Ishikawa (cell line): ENCODE measurements at regions not wholly inside any gene's neighbourhood (a gene's known extent, or its start where the extent isn't known, plus 50 kb on each side); places are given as distances from the start of the nearest gene placed in this dataset.

Source experiments
- CEBPB ChIP-seq: IDR thresholded peaks from 2 replicates; pipeline ENCODE4 v1.6.1; 2012
- CREB1 ChIP-seq: IDR thresholded peaks from 2 replicates; pipeline ENCODE4 v1.6.1; 2012; ENCODE audit warnings: low read depth
- EGR1 ChIP-seq: IDR thresholded peaks from 2 replicates; pipeline ENCODE4 v1.6.1; 2012
- EP300 ChIP-seq: IDR thresholded peaks from 2 replicates; pipeline ENCODE4 v1.6.1; 2012; ENCODE audit warnings: borderline replicate concordance
- FOXM1 ChIP-seq: IDR thresholded peaks from 2 replicates; pipeline ENCODE4 v1.6.1; 2012; ENCODE audit warnings: low read depth, borderline replicate concordance
- NFIC ChIP-seq: IDR thresholded peaks from 2 replicates; pipeline ENCODE4 v1.6.1; 2012
- RAD21 ChIP-seq: IDR thresholded peaks from 2 replicates; pipeline ENCODE4 v1.6.1; 2012; ENCODE audit warnings: low read depth
- TAF1 ChIP-seq: IDR thresholded peaks from 2 replicates; pipeline ENCODE4 v1.6.1; 2012; ENCODE audit warnings: low read depth, mild to moderate bottlenecking
- TCF12 ChIP-seq: IDR thresholded peaks from 2 replicates; pipeline ENCODE4 v1.6.1; 2012; ENCODE audit warnings: low read depth
- TEAD4 ChIP-seq: IDR thresholded peaks from 2 replicates; pipeline ENCODE4 v1.6.1; 2012
- YY1 ChIP-seq: IDR thresholded peaks from 2 replicates; pipeline ENCODE4 v1.6.1; 2012; ENCODE audit warnings: low read depth
- ZBTB7A ChIP-seq: IDR thresholded peaks from 2 replicates; pipeline ENCODE4 v1.6.1; 2012; ENCODE audit warnings: low read depth
- TF ChIP-seq, protein P1 (sequence below): IDR thresholded peaks from 2 replicates; pipeline ENCODE4 v1.6.1; 2012
- TF ChIP-seq, protein P2 (sequence below): IDR thresholded peaks from 2 replicates; pipeline ENCODE4 v1.6.1; 2012
- TF ChIP-seq, protein P3 (sequence below): IDR thresholded peaks from 2 replicates; pipeline ENCODE4 v1.6.1; 2012; ENCODE audit warnings: low read depth, mild to moderate bottlenecking

DNA sequence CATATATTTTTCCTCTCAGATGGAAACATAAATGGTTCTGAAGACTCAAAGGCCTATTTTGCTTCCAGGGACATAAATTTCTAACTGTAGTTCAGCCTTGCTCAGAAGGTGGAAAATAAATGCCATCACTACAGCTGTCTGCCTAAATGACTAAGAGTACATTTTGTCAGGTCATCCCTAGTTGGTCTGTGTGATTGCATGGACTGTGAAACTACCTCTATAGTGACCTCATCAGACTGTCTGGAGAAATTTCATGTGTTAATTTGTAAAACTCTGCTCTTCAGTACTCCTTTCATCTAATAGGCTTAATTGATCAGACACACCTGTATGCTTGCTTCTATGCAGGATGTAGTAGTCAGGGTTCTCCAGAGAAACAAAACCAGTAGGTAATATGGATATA is 886.9 kb downstream of the AMY1C start:
- 0 out of 2 replicates have a peak, but pooled peaks have one; percentile 16 for TF ChIP-seq RAD21
- no peak for TF ChIP-seq TAF1

DNA sequence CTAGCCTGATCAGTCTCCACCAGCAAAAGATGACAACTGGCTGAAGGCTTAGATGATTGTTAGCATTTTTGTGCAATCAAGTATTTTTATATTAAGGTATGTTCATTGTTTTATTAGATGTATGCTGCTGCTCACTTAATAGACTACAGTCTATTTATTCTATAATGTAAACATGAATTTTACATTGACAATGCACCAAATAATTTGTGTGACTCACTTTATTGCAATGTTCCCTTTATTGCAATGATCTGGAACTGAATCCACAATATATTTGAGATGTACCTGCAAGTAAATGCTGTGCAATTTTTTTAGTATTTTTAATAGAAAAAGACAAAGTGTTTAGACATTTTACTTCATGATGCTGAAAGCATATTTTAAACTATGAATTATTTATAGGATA is 896.5 kb downstream of the AMY1C start:
- no peak for TF ChIP-seq CEBPB
- TF ChIP-seq TEAD4 = no peak
- TF ChIP-seq, protein P1, sequence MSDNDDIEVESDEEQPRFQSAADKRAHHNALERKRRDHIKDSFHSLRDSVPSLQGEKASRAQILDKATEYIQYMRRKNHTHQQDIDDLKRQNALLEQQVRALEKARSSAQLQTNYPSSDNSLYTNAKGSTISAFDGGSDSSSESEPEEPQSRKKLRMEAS = no peak
- TF ChIP-seq ZBTB7A = no peak
- TF ChIP-seq TAF1 = no peak
- no peak for TF ChIP-seq FOXM1
- no peak for TF ChIP-seq EGR1
- TF ChIP-seq EP300 = no peak

DNA sequence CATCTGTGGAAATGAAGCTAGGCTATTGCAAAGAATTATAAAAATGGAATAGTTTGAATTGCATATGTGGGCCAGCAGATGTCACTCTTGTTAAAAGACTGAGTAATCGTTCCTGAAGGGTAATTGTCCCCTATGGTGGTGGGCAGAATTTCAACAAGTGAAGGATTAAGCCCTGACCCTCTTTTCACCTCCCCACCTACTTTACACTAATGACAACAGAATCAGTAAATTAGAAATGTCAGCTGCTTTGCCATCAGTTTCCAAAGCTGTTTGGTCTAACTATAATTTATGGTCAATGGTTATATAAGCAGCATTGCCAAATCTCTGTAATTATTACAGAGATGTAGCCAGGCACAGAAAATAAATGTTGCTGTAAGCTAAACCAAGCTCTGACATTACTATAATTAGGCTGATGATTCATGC is 898.6 kb downstream of the AMY1C start:
- TF ChIP-seq CEBPB = no peak
- TF ChIP-seq RAD21 = peak; percentile 76

DNA sequence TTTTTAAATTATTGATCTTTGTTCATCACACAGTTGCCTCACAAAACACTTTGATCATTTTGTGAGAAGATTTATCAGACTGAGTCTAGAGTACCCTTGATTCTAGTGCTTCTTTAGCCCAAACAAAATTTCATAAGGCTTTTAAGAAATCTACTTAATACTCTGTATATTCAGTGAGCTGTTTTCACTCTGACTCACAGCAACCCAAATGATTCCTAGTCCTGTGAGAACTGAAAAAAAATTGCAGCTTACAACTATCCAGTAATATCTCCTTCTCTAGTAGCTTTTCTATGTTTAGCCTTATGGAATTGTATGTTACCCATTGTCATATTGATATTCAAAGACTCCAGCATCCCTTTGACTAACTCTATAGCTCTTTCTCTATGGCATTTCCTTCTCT is 915.6 kb downstream of the AMY1C start:
- TF ChIP-seq, protein P2, sequence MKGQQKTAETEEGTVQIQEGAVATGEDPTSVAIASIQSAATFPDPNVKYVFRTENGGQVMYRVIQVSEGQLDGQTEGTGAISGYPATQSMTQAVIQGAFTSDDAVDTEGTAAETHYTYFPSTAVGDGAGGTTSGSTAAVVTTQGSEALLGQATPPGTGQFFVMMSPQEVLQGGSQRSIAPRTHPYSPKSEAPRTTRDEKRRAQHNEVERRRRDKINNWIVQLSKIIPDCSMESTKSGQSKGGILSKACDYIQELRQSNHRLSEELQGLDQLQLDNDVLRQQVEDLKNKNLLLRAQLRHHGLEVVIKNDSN = no peak
- no peak for TF ChIP-seq TEAD4
- no peak for TF ChIP-seq ZBTB7A
- TF ChIP-seq NFIC = no peak
- TF ChIP-seq RAD21 = no peak
- TF ChIP-seq, protein P3, sequence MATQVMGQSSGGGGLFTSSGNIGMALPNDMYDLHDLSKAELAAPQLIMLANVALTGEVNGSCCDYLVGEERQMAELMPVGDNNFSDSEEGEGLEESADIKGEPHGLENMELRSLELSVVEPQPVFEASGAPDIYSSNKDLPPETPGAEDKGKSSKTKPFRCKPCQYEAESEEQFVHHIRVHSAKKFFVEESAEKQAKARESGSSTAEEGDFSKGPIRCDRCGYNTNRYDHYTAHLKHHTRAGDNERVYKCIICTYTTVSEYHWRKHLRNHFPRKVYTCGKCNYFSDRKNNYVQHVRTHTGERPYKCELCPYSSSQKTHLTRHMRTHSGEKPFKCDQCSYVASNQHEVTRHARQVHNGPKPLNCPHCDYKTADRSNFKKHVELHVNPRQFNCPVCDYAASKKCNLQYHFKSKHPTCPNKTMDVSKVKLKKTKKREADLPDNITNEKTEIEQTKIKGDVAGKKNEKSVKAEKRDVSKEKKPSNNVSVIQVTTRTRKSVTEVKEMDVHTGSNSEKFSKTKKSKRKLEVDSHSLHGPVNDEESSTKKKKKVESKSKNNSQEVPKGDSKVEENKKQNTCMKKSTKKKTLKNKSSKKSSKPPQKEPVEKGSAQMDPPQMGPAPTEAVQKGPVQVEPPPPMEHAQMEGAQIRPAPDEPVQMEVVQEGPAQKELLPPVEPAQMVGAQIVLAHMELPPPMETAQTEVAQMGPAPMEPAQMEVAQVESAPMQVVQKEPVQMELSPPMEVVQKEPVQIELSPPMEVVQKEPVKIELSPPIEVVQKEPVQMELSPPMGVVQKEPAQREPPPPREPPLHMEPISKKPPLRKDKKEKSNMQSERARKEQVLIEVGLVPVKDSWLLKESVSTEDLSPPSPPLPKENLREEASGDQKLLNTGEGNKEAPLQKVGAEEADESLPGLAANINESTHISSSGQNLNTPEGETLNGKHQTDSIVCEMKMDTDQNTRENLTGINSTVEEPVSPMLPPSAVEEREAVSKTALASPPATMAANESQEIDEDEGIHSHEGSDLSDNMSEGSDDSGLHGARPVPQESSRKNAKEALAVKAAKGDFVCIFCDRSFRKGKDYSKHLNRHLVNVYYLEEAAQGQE = no peak
- TF ChIP-seq CEBPB = no peak
- TF ChIP-seq, protein P1 = no peak
- no peak for TF ChIP-seq TCF12
- TF ChIP-seq TAF1 = no peak
- TF ChIP-seq YY1 = no peak
- no peak for TF ChIP-seq EP300
- no peak for TF ChIP-seq EGR1
- TF ChIP-seq CREB1 = no peak
- TF ChIP-seq FOXM1 = no peak

DNA sequence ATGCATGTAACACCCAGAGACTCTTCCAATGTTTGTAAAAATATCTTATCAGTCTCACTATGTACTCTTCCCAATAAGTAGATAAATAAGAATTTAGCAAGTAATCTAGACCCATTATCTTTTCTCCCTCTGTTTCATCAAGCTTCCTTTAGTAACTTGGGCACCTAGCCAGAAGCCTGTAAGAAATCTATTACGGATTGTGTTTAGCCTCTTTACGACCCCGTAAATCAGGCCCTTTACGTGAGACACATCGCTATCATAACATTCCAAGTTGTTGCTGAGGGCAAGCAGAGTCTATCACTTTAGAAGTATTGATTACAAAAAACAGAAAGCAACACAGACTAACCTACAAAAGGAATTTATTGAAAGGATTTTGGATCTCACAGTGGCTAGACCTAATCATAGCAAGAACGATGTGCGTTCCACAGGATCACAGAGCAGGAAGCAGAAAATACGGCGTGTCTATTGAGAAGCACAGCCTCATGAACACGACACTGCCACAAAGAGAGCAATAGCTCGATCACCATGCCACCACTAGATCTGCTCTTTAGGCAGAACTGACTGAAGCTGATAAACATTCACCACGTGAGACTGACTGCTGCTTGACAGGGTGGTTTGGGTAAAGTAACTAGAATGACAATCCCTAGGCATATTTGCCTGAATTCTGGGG is 922.1 kb downstream of the AMY1C start:
- TF ChIP-seq RAD21 (no peak), FOXM1 (no peak), CREB1 (no peak), EGR1 (no peak), TEAD4 (no peak), YY1 (no peak), NFIC (no peak), TCF12 (no peak), CEBPB (no peak), TAF1 (no peak), EP300 (no peak), ZBTB7A (no peak)
- TF ChIP-seq, protein P3 = no peak
- TF ChIP-seq, protein P2 = no peak
- TF ChIP-seq, protein P1 = no peak

DNA sequence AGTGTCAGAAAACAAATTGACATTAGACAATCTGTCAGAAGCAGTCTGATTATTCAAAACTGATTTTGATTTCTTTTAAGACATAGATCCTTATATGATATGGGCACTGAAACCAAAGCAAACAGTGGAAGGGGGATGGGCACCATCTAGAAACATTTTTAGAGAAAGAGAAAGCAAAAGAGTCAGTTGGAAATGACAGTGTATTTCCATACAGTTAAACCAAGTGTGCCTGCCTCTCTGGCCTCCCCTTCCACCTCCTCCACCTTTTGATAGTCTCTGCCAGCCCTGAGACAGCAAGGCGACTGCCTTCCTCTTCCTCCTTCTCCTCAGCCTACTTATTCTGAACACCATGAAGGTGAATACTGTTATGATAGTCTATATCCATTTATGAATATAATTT is 949.7 kb downstream of the AMY1C start:
- TF ChIP-seq TEAD4 (no peak), EGR1 (no peak), TCF12 (no peak), FOXM1 (no peak), YY1 (no peak), ZBTB7A (no peak), CEBPB (no peak), NFIC (no peak), RAD21 (no peak)
- TF ChIP-seq, protein P3 = no peak
- TF ChIP-seq, protein P2 = no peak
